HPDE6-E6E7 (cell line): ENCODE measurements at regions not wholly inside any gene's neighbourhood (a gene's known extent, or its start where the extent isn't known, plus 50 kb on each side); places are given as distances from the start of the nearest gene placed in this dataset.
"Not testable (repeated sequence)": the region's sequence is repeated elsewhere in the genome, so short reads cannot be mapped to it uniquely, and the experiment has no call there.

Experiments used
- DNase-seq: peaks from one replicate; pipeline ENCODE4 v3.0.0; 2011; ENCODE audit warnings: missing footprints; ENCODE audit errors: extremely low spot score

DNA sequence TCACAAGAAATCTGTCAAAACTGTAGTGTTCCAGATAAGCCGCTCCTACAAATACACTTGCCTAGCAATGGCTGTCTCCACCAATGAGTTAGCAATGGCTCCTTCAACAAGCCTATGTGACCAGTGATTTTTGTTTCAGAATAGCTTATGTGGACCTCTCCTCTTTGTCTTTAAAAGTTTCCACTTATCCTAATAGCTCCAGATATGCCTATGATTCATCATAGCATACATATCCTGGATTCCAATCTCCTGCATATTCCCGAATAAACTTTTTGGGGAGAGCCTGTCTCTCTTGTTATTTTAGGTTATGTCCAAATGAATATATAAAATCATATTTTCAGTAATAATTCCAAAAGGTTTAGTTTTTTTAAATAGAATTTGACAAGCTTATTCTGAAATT, 510.6 kb downstream of the ARL4A start:
- no peak for DNase-seq

DNA sequence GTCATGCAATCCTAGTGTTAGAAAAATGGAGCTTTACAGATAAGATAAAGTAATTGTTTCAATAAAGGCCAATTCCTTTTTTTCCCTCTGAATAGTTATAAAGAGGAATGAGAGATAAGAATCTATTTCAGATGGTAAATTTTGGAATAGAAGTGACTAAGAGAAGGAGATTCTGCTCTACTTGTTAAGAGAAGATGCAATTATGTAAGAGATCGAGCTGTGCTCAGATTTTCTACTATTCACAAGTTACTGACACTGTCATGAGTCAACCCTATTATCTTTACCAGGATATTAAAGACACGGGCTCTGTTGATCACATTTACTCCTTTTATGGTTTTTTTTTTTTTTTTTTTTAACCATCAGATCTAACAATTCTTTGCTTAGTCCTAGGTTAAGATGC, 511.3 kb downstream of the ARL4A start:
- DNase-seq: no peak

DNA sequence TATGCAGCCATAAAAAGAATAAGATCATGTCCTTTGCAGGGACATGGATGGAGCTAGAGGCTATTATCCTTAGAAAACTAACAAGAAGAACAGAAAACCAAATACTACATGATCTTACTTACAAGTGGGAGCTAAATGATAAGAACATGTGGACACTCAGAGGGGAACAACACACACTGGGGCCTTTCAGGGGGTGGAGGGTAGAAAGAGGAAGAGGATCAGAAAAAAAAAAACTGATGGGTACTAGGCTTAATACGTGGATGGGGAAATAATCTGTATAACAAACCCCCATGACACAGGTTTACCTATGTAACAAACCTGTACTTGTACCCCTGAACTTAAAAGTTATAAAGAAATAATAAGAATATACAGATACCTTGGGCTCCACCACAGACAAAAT, 514.2 kb downstream of the ARL4A start:
- no peak for DNase-seq

DNA sequence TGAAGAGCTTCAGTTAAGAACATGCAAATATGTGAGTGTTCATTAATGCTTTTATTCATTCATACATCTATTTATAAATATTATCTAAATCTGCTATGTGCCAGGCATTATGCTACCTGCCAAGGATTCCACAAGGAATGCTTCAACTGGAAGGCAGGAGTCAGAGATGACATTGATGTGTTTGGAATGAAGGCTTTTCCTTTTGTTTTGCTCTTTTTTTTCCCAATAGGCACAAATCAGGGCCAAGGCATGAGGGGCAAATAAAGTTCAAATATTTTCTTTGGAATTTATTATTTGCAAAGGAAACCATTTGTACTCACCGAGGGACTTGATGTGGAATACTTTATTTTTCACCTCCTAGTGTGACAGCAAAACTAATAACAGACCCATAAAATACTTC, 530.3 kb downstream of the ARL4A start:
- no peak for DNase-seq

DNA sequence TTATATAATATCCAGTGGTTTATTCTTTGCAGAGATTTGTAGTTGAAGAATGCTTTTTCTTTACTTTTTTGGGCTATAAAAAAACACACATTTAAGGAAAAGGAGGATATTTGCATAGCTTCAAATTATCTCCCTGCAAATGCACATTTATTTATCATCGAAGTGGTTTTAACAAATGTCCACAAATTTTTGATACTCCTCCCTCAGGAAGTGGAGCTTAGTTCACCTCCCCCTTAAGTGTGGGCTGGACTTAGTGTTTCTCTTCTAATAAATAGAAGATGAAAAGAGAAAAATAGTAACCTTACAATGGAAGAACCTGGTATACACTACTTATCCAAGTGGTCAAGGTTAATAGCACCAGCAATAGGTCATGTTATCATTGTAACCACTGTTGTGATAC, 537.6 kb downstream of the ARL4A start:
- no peak for DNase-seq

DNA sequence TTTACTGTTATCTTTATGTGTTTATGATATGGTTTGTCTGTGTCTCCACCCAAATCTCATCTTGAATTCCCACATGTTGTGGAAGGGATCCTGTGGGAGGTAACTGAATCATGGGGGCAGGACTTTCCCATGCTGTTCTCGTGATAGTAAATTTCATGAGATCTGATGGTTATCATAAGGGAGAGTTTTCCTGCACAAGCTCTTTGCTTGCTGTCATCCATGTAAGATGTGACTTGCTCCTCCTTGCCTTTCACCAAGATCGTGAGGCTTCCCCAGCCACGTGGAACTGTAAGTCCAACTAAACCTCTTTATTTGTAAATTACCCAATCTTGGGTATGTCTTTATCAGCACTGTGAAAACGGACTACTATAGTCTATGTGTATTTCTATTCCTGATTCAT, 539.0 kb downstream of the ARL4A start:
- no peak for DNase-seq

DNA sequence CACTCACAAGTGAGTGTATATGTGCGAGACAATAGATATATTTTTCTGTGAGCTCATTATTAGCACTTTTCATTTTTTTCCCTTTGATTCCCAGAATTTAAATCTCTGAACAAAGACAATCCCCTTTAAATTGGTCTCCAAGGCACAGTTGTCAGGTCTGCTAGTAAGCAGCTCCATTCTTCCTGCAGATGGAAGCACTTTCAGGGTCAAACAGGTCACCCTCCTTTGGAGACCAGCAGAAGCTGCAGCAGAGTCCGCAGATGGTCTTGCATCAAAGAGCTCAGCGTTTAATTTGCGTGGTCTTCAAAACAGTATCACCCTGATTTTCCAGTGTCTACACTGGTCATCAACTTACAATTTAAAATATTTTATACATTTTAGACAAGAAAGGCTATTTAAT, 543.8 kb downstream of the ARL4A start:
- no peak for DNase-seq

DNA sequence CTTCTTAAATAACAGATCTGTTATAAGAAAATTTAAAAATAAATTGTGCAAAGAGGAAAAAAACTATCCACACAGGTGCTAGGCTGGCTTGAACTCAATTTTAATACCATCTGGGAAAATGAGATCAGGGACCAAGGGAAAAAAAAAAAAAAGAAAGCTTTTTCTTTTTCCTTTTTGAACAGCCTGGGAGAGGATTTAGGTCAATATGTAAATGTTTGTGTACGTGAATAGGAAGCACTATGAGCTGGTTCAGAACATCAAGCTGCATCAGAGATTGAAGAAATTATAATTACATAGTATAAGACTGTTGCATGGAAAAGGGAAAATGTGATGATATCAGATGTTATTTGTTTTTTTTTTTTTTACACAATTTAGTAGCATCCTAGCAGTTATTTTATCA, 548.0 kb downstream of the ARL4A start:
- DNase-seq: no peak

DNA sequence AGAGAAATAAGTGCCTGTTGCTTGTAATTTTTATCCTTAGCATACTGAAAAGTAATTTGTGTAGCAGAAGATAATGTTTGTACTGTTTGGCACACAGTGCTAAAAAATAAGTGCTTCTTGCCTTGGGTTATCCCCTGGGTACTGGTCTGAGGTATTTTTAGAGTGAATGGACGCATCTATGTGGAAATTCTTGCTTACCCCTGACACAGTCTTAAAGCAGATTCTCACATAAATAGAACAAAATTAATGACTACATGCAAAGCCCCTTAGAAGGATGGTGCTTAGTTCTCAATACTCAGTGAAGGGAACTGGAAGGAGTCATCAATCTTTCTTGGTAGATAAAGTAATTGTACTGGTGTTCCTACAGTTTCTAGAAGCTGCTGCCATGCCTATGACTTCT, 548.6 kb downstream of the ARL4A start:
- DNase-seq: no peak

DNA sequence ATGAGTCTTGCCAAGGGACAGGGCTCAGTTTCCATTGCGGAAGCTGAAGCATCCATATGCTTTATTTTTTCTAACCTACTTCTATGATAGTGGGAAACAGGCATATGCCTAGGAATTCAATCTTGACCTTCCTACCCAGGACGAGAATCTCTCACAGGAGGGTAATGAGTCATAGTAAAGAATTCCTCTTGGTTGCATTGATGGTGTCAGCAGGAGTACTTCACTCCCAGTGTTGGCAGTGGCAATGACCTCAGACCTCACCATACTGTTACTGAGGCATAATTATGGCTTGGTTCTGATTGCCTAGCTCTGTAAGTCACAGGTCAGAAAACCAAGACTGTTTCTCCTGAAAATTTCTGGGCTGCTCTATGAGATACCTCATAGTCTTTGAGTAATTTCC, 552.9 kb downstream of the ARL4A start:
- peak; percentile 28 for DNase-seq

DNA sequence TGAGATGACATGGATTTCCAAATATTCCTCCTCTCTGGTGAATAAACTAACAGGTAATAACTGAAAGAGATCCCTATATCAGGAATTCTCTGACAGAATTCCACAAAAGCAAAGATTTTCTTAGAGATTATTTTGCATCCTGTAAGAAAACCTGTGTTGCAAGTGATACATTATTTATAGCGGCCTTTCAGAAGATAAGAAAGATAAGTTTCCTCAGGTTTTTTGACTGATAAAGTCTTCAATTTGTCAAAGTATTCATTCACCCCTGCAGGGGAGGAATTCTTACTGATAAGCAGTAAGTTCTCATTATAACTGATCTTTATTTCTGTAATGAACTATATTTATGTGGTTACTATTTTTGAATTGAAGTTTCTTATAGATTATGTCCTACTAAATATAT, 554.0 kb downstream of the ARL4A start:
- no peak for DNase-seq

DNA sequence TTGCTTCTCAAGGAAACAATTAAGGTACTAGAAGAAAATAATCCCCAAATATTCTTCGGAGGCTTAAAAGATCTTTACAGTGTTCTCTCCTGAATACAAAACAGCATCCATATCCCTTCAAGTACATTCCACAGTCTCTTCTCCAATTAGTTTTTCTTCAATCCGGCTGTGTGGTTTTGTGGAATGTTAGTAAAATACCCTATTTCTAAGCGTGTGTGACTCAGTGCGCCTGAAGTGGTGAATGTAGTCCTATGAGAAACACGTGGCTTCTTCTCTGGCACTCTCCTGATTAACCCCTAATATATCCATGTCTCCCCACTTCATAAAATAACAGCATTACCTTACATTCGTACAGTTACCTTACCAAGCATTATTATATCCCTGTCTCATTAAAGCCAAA, 570.2 kb downstream of the ARL4A start:
- no peak for DNase-seq

DNA sequence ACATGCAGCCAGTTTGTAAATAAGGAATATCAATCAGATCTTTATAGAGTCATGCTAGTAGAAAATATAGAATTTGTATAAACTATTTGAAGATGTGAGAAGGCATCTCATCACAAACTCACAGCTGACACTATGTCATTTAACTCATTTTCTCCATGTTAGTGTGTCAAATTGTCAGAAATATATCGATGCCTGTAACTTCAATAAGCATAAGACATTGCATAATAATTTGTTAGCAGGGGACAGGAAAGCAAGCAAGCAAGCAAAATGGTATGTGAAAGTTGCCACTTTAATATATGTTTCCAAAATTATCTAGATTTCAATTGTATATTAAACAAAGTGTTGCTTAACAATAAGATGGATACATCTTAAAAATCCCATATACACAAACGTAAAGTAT, 571.0 kb downstream of the ARL4A start:
- no peak for DNase-seq

DNA sequence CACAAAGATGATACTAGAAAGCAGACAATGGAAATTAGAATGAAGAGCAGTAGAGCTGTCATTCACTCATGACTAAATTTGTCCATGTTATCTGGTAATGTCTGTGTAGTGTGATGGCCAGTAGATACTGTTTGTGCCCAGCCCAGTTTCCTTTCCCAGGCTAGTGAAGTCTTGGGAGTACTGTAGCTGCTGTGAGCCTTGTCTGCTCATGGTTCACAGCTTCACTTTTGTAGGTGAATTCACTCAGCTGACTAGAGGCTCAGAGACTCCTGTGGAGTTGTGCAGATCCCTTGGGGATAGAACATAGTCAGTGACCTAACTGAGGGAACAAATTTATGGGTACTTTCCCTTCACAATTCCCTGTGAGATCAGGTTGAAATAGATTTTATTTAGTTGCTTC, 572.5 kb downstream of the ARL4A start:
- DNase-seq: no peak

DNA sequence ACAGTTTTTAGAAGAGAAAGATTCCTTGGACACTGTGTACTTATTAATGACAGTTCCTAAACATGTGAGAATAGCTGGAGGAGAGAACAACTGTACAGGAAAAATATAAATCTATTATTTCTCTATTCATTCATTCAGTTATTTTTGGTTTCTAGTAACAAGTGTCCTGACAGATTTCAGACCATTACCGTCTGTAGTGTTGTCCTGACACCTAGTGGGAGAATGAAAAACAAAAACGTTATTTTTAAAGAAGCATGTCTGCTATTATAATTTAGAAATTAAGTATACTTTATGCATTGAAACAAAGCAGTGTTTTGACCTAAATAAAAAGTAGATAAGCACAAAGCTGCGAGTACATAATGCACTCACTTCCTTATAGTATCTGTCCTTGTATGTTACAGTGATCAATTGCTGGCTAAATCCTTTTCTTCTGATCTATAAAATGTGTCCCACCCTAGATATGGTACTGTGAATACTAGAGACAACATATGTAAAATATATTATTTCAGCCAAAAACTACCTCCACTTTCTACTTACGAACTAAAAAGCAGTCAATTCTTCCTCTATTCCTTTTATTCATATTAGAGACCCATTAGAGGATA, 575.6 kb downstream of the ARL4A start:
- DNase-seq: peak; percentile 4

DNA sequence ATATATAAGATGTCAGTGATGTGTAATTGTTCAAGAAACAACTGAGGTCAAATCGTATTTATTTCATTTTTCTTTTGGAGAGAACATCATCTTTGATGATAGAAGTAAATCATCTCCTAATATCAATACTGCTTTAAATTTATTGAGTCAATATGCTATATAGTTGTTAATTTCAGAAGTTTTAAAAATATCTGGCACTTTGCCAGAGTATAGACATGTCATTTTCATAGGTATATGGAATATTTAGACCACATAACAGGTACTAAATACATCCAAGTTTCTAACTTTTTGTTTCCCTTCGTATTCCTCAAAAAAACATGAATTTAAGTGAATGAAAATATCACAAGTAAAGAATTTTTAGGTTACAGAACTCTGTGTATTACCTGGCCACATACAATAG, 577.8 kb downstream of the ARL4A start:
- DNase-seq: no peak

DNA sequence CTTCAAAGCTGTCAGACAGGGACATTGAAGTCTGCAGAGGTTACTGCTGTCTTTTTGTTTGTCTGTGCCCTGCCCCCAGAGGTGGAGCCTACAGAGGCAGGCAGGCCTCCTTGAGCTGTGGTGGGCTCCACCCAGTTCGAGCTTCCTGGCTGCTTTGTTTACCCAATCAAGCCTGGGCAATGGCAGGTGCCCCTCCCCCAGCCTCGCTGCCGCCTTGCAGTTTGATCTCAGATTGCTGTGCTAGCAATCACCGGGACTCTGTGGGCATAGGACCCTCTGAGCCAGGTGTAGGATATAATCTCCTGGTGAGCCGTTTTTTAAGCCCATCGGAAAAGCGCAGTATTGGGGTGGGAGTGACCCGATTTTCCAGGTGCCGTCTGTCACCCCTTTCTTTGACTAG, 586.8 kb downstream of the ARL4A start:
- not testable (repeated sequence) for DNase-seq

DNA sequence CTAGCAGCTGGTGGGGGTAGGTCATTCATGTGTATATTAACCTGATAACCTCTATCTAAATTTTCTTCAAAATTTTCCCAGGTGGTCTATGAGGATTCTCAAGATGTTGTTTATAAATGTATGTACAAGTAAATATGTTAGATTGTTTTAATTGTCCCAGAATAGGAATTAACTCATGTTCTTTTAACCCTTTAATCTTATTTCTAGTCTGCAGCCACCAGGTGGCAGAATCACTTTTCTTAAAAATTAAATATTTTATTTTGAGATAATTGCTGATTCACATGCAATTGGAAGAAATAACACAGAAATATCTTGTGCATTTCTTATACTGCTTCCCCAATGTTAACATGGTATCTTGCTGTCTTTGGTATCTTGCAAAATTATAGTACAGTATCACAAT, 589.5 kb downstream of the ARL4A start:
- no peak for DNase-seq

DNA sequence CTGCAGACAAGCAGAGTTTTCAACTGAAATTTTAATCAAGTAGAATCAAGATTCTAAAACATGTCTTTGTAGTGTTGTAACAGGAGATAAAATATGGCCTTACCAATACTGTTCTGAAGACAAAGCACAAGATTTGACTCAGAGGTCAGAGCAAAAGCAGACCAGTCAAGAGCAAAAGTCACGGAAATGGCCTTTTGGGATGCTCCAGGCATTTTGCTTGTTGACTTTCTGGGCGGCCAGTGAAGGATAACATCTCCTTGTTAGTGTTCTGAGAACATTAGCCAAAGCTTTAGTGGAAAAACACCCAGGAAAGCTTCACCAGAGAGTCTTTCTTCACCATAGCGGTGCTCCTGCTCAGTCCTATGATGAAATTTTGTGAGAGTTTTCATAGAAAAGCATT, 590.6 kb downstream of the ARL4A start:
- DNase-seq: no peak

DNA sequence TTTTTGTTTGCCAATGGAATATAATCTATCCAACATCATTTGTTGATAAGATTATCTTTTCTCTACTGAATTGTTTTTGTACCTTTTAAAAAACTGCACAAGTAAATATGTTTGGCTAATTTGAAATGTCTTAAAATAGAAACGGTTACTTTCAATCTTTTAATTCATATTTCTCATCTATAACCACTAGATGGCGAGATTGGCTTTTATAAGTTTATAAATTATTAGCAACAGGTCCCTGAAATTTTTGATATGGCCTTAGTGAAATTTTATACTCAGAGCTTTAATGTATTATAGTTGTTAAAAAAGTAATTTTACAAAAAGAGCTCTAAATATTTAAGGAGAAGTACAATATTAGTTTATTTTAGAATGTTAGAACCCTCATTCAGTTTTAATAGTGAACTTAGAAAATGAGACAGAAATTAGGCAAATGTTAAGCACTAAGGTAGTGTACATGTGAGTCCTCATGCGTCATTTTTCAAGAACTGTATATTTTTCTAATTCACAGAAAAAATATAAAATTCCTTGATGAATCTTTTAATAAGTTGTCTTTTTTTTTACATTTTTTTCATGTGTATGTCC, 592.5 kb downstream of the ARL4A start:
- DNase-seq: no peak

DNA sequence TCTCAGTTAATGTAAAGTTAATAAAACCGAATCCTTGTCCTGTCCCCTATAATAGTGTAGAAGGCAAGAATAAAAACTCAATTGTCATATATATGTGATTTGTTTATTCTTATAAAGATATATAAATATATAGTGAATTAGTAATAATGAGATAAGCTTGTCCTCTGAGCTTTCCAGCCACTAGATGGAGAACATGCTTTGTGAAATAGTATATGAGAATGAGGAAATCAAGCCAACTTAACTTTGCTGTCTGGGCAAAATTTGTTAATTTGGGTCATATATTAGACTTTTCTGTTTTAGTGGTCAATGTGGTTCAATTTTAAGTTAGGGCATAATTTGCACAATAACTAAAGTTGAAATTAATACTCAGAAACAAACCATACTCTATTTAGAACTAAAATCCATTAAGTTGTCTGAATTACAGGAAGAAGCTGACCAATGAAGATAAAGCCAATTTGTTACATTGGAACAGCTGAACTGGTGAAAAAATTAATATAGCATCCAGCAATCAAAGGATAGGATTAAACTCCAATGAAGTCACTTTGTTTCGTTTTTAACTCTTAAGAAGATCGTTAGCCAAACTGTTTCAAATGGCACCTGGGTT, 595.0 kb downstream of the ARL4A start:
- DNase-seq: no peak

DNA sequence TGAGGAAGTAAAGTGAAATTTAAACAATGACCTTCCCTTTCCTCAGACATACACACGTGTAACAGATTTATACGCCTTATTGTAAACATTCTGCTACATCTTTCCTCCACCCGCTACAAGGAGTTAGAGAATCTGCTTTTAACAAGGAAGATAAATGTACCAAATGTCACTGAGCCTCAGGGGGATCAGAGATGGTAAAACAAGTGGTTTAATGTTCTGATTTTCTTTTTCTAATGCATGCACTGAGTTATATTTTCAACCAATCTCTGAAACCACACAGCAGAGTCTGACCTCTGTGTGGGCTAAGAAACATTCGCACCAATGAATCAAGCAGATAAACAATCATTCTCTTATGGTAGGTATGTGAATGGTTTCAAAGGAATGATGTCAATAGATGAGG, 599.5 kb downstream of the ARL4A start:
- DNase-seq: no peak

DNA sequence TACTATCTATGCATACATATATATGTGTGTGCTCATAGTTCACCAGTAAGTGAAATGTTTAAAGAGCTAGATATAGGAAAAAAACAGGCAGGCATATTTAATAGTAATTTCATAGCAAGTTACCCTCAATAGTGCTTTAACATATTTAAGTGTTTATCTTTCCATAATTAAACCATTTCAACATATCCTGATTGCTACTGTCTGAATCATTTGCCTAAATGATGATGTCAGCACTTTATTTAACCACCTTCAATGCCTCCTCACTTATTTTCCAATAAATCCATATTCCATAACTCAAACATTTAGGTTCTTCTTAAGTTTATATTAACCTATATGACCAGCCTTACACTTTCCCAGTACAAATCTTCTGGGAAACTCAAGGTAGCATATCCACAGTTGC, 601.1 kb downstream of the ARL4A start:
- DNase-seq: no peak

DNA sequence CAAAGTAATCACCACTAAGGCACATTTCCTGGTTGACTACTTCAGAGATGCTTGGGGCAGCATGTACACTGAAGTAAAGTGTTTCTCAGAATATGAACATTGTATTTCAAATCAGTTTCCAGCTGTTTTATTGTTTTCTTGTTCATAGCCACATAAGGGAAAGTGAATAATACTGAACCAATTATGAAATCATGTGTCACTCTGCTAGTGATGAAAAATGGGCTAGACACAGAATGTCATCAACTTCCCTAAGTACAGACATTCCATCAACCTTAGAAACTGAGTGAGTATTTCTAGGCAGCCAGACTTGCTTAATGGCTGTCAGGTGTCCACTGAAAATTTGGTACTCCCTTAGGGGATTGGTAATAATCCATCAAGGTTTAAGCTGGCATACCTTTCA, 603.5 kb downstream of the ARL4A start:
- DNase-seq: no peak
